Caco-2 (cell line): ENCODE measurements at regions not wholly inside any gene's neighbourhood (a gene's known extent, or its start where the extent isn't known, plus 50 kb on each side); places are given as distances from the start of the nearest gene placed in this dataset.

Experiments
- BruUV-seq: library from RNA; stranded (reverse); fragments of 400-500 nt; replicated peaks from 2 replicates; lab custom pipeline; 2021; lab: Mats Ljungman, UMichigan
- CTCF ChIA-PET: fragments of 300-600 bp; sonication (Branson Sonifier 250); formaldehyde crosslinking; loops from one replicate; lab custom pipeline; 2022; ENCODE audit warnings: antibody characterized with exemption; lab: Charles Lee
- POLR2A ChIA-PET: fragments of 300-600 bp; sonication (Branson Sonifier 250); formaldehyde crosslinking; loops from one replicate; lab custom pipeline; 2022; ENCODE audit warnings: antibody characterized with exemption; lab: Charles Lee
- DNase-seq, 2 experiments: peaks; one replicate each; pipeline versions ENCODE4 v3.0.0 to v3.0.0-alpha.2; 2020 to 2022
- H3K27me3 ChIP-seq: replicated peaks from 2 replicates; pipeline ENCODE4 v1.6.0; 2011; ENCODE audit warnings: low read length; ENCODE audit not compliant: control insufficient read depth, insufficient read depth
- H3K36me3 ChIP-seq: 2 replicates; pipeline ENCODE4 v1.5.1; 2011; ENCODE audit warnings: low read length; ENCODE audit not compliant: control insufficient read depth, insufficient read depth
- H3K4me1 ChIP-seq: fragments of 250-450 bp; sonication (Bioruptor Pico); 2 replicates; pipeline ENCODE4 v1.5.1; 2020; ENCODE audit warnings: mild to moderate bottlenecking
- H3K4me3 ChIP-seq: 2 replicates; pipeline ENCODE4 v1.5.1; 2011; ENCODE audit warnings: low read depth, mild to moderate bottlenecking, control low read depth, low read length
- H3K9me3 ChIP-seq: fragments of 250-450 bp; sonication (Bioruptor Pico); 2 replicates; pipeline ENCODE4 v1.5.1; 2020; ENCODE audit warnings: mild to moderate bottlenecking, moderate library complexity
- H3K27ac Mint-ChIP-seq: one replicate; pipeline ENCODE4 v1.8.0; 2022; ENCODE audit warnings: mixed read lengths; ENCODE audit not compliant: unreplicated experiment
- H3K27me3 Mint-ChIP-seq: one replicate; pipeline ENCODE4 v1.8.0; 2022; ENCODE audit warnings: mixed read lengths; ENCODE audit not compliant: insufficient read depth, unreplicated experiment
- H3K36me3 Mint-ChIP-seq: one replicate; pipeline ENCODE4 v1.8.0; 2022; ENCODE audit warnings: mild to moderate bottlenecking, mixed read lengths; ENCODE audit not compliant: insufficient read depth, unreplicated experiment
- H3K4me1 Mint-ChIP-seq: one replicate; pipeline ENCODE4 v1.8.0; 2022; ENCODE audit warnings: low read depth, mixed read lengths; ENCODE audit not compliant: unreplicated experiment
- H3K4me3 Mint-ChIP-seq: one replicate; pipeline ENCODE4 v1.8.0; 2022; ENCODE audit warnings: mild to moderate bottlenecking, moderate library complexity, mixed read lengths; ENCODE audit not compliant: unreplicated experiment
- H3K9me3 Mint-ChIP-seq: one replicate; pipeline ENCODE4 v1.8.0; 2022; ENCODE audit warnings: mixed read lengths; ENCODE audit not compliant: unreplicated experiment
- intact Hi-C: fragments of 100-400 bp; cut with micrococcal nuclease; formaldehyde crosslinking; loops from one replicate; pipeline ENCODE4 v1.10.0; 2022; ENCODE audit not compliant: unreplicated experiment
- TF ChIP-seq, protein P1 (sequence below), 2 experiments: fragments of 200-600 bp in 1 of 2; IDR thresholded peaks; 1 replicate in 1 of 2; 2 replicates in 1 of 2; pipeline versions ENCODE4 v1.5.1 to v1.8.0; 2011 to 2022; ENCODE audit warnings: antibody characterized with exemption in 1 of 2, control low read depth in 1 of 2, inconsistent platforms in 1 of 2, low read depth in 1 of 2, low read length in 1 of 2, mild to moderate bottlenecking in 1 of 2, moderate library complexity in 1 of 2; ENCODE audit not compliant: insufficient read depth in 1 of 2, severe bottlenecking in 1 of 2, unreplicated experiment in 1 of 2

DNA sequence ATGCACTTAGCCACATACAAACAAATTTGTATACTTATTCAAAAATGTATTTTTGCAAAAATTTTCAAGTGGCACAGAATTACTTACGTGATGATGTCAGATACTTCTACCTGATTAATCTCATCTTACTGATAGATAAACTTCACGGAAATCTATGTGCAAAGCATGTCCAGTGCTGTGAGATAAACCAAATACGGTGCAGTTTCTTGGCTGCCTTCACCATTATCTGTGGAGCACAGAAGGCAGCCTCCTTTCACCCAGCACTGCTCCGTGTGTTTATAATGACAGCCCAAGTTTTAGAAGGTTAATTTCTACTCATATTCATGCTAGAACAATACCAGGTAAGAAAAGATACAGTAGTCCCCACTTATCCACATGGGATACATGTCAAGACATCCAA is 59.0 kb upstream of the PDE10A start:
- H3K36me3 Mint-ChIP-seq: no peaks in the 10 kb centered on the region
- CTCF ChIA-PET: no interaction called here

DNA sequence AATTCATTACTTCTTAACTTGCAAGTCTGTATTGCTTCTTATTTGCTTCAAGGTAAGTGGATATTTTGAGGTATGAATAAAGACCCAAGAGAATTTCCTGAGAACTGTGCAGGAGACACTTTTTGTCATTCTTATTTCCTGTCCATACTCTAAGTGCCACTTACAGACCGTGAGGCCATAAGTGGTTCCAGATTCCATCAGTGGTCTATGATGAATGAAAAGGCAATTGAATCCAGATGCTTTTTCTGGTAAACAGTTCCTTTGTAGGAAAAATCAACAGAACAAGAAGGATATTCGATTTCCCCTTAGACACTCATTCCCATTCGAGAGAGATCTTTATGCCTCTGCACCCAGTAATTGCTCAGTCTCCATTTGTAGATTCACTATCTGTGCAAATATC is 58.3 kb upstream of the PDE10A start:
- intact Hi-C loops: no loop called here
- H3K27ac Mint-ChIP-seq: no peak overlapping the region

More for the DNA sequence above, 59.0 kb upstream of the PDE10A start:
- Mint-ChIP-seq H3K9me3 (peaks cover 6% of the 10 kb centered on the region), H3K27me3 (no peaks in the 10 kb centered on the region), H3K4me1 (peaks cover 23% of the 10 kb centered on the region), H3K27ac (no peak overlapping the region), H3K4me3 (no peak overlapping the region)
- Histone ChIP-seq H3K9me3 (no peaks in the 10 kb centered on the region), H3K36me3 (no peaks in the 10 kb centered on the region), H3K4me3 (no peak overlapping the region), H3K27me3 (no peaks in the 10 kb centered on the region), H3K4me1 (peaks cover 17% of the 10 kb centered on the region)
- POLR2A ChIA-PET: no interaction called here
- TF ChIP-seq, protein P1, sequence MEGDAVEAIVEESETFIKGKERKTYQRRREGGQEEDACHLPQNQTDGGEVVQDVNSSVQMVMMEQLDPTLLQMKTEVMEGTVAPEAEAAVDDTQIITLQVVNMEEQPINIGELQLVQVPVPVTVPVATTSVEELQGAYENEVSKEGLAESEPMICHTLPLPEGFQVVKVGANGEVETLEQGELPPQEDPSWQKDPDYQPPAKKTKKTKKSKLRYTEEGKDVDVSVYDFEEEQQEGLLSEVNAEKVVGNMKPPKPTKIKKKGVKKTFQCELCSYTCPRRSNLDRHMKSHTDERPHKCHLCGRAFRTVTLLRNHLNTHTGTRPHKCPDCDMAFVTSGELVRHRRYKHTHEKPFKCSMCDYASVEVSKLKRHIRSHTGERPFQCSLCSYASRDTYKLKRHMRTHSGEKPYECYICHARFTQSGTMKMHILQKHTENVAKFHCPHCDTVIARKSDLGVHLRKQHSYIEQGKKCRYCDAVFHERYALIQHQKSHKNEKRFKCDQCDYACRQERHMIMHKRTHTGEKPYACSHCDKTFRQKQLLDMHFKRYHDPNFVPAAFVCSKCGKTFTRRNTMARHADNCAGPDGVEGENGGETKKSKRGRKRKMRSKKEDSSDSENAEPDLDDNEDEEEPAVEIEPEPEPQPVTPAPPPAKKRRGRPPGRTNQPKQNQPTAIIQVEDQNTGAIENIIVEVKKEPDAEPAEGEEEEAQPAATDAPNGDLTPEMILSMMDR (IDR thresholded peaks at IDR 0.05; ENCODE audit: insufficient read depth in 1 of 2, low read depth in 1 of 2, low read length in 1 of 2, severe bottlenecking in 1 of 2, unreplicated experiment in 1 of 2): no peak
- no TSS peak for BruUV-seq
- DNase-seq: no peak
- intact Hi-C loops: no loop called here

DNA sequence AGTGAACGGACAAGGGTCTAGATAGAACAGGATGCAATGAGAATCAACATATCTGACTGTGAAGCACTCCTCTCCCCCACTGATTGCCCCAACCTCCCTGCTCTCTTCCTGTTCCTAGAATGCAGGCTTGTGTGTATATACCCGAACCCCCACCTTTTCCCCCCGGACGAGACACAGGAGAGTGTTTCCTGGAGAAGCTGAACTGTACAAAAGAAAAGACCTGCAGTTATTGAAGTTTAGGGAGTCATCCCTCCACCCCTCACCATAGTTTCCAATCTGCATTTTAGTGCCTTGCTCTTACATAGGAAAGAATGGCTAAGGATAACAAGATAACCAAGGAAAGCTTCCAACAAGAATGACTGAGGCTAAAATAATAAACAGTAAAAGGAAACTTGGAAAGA is 55.5 kb upstream of the PDE10A start:
- no peak overlapping the region for H3K4me3 ChIP-seq
- Mint-ChIP-seq H3K36me3 (no peaks in the 10 kb centered on the region), H3K9me3 (peaks cover 6% of the 10 kb centered on the region), H3K27me3 (no peaks in the 10 kb centered on the region), H3K4me3 (no peak overlapping the region), H3K4me1 (peaks cover 33% of the 10 kb centered on the region), H3K27ac (peak overlapping the region; percentile 35)
- DNase-seq: no peak
- TF ChIP-seq, protein P1 (IDR thresholded peaks at IDR 0.05; ENCODE audit: insufficient read depth in 1 of 2, low read depth in 1 of 2, low read length in 1 of 2, severe bottlenecking in 1 of 2, unreplicated experiment in 1 of 2): no peak
- H3K4me1 ChIP-seq: peaks cover 35% of the 10 kb centered on the region
- H3K36me3 ChIP-seq: no peaks in the 10 kb centered on the region
- no peaks in the 10 kb centered on the region for H3K27me3 ChIP-seq
- intact Hi-C loops: no loop called here
- POLR2A ChIA-PET: no interaction called here
- H3K9me3 ChIP-seq: no peaks in the 10 kb centered on the region
- BruUV-seq: no TSS peak
- CTCF ChIA-PET: no interaction called here

More for the DNA sequence above, 58.3 kb upstream of the PDE10A start:
- DNase-seq: no peak
- TF ChIP-seq, protein P1 (IDR thresholded peaks at IDR 0.05; ENCODE audit: insufficient read depth in 1 of 2, low read depth in 1 of 2, low read length in 1 of 2, severe bottlenecking in 1 of 2, unreplicated experiment in 1 of 2): no peak
- BruUV-seq: no TSS peak
- Histone ChIP-seq H3K9me3 (no peaks in the 10 kb centered on the region), H3K27me3 (no peaks in the 10 kb centered on the region), H3K4me3 (no peak overlapping the region), H3K36me3 (no peaks in the 10 kb centered on the region), H3K4me1 (peaks cover 24% of the 10 kb centered on the region)
- POLR2A ChIA-PET: no interaction called here
- CTCF ChIA-PET: no interaction called here
- no peak overlapping the region for H3K4me3 Mint-ChIP-seq
- no peaks in the 10 kb centered on the region for H3K36me3 Mint-ChIP-seq
- peaks cover 29% of the 10 kb centered on the region for H3K4me1 Mint-ChIP-seq
- peaks cover 6% of the 10 kb centered on the region for H3K9me3 Mint-ChIP-seq
- H3K27me3 Mint-ChIP-seq: no peaks in the 10 kb centered on the region
